BLaER1 treated with 17β-estradiol and CSF1 and Interleukin-3, amounts not matched to agents 10 nM and 100 nM (cell line): ENCODE measurements at regions not wholly inside any gene's neighbourhood (a gene's known extent, or its start where the extent isn't known, plus 50 kb on each side); places are given as distances from the start of the nearest gene placed in this dataset.

Source experiments
- H3K27ac ChIP-seq, 11 experiments: shearing (Covaris generic); formaldehyde crosslinking; 2 replicates each; pipeline ENCODE4 v1.8.1; 2022
- H3K27me3 ChIP-seq, 11 experiments: shearing (Covaris generic); formaldehyde crosslinking; 2 replicates each; pipeline ENCODE4 v1.8.1; 2022
- H3K36me3 ChIP-seq, 11 experiments: shearing (Covaris generic); formaldehyde crosslinking; 2 replicates each; pipeline ENCODE4 v1.8.1; 2022
- H3K4me1 ChIP-seq, 10 experiments: shearing (Covaris generic); formaldehyde crosslinking; 2 replicates each; pipeline ENCODE4 v1.8.1; 2022
- H3K4me2 ChIP-seq, 11 experiments: shearing (Covaris generic); formaldehyde crosslinking; 2 replicates each; pipeline ENCODE4 v1.8.1; 2022
- H3K4me3 ChIP-seq, 10 experiments: shearing (Covaris generic); formaldehyde crosslinking; 2 replicates each; pipeline ENCODE4 v1.8.1; 2022
- H3K9ac ChIP-seq, 11 experiments: shearing (Covaris generic); formaldehyde crosslinking; 2 replicates each; pipeline ENCODE4 v1.8.1; 2022
- H3K9me3 ChIP-seq, 11 experiments: shearing (Covaris generic); formaldehyde crosslinking; replicated peaks in 1 of 11; 2 replicates each; pipeline ENCODE4 v1.8.1; 2022
- H4K20me1 ChIP-seq, 11 experiments: shearing (Covaris generic); formaldehyde crosslinking; 2 replicates each; pipeline ENCODE4 v1.8.1; 2022
- Cebpa-rat ChIP-seq, 11 experiments: shearing (Covaris generic); IDR thresholded peaks; 2 replicates each; pipeline ENCODE4 v1.8.1; 2022

GRCh38 chr9:126113756-126114408, 212.7 kb upstream of the MVB12B start:
- Histone ChIP-seq H3K4me1 (peaks cover 0 to 9% (median 0%) of the 10 kb centered on the region in 10 experiments; a peak in 2 of 20 replicates), H3K4me3 (no peak overlapping the region), H3K9ac (no peak overlapping the region), H3K36me3 (no peaks in the 10 kb centered on the region), H3K9me3 (no peaks in the 10 kb centered on the region), H3K27me3 (no peaks in the 10 kb centered on the region), H4K20me1 (no peaks in the 10 kb centered on the region; a peak in 1 of 22 replicates), H3K4me2 (no peak overlapping the region), H3K27ac (no peak overlapping the region)
- no peak for TF ChIP-seq Cebpa-rat (IDR thresholded peaks at IDR 0.05)

- no peak for TF ChIP-seq Cebpa-rat (IDR thresholded peaks at IDR 0.05)
- H3K4me2 ChIP-seq = no peak overlapping the region
These were observed 212.2 kb upstream of the MVB12B start for GRCh38 chr9:126114409-126114760.

DNA sequence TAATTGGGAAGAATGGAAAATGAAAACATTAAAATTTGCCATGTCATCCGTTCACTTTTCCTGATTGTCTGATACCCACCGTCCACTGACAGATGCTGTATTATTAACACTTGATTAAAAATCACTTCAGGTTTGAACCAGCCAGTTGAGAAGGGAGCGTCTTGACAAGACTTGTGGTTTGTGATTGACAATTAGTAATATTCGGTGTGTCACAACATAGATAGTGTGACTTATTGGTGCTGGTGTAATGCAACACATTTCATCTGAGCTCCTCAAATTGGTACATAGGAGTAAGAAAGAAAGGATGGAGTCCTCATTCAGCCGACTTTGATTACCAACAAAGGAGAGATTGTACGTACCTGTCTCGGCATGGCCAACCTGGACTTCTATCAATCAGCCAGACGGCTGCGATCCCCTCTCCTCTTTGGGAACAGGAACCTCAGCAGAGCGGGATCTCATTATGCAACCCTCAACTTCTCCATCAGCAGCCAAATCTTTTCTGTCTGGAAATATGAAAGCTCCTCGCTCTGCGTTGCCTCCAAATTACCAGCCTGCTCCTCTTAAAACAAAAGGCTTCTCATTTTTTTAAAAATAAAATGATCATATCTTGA, 211.7 kb upstream of the MVB12B start:
- Histone ChIP-seq H3K4me2 (no peak overlapping the region), H3K4me1 (peaks cover 0 to 9% (median 0%) of the 10 kb centered on the region in 10 experiments; a peak in 2 of 20 replicates), H3K27ac (no peak overlapping the region), H3K36me3 (no peaks in the 10 kb centered on the region), H3K4me3 (no peak overlapping the region), H3K9me3 (no peaks in the 10 kb centered on the region), H3K9ac (no peak overlapping the region), H4K20me1 (no peaks in the 10 kb centered on the region; a peak in 1 of 22 replicates), H3K27me3 (no peaks in the 10 kb centered on the region)
- no peak for TF ChIP-seq Cebpa-rat (IDR thresholded peaks at IDR 0.05)

More at GRCh38 chr9:126114409-126114760, 212.2 kb upstream of the MVB12B start:
- Histone ChIP-seq H3K27me3 (no peaks in the 10 kb centered on the region), H4K20me1 (no peaks in the 10 kb centered on the region; a peak in 1 of 22 replicates), H3K27ac (no peak overlapping the region), H3K4me1 (peaks cover 0 to 9% (median 0%) of the 10 kb centered on the region in 10 experiments; a peak in 2 of 20 replicates), H3K9me3 (no peaks in the 10 kb centered on the region), H3K9ac (no peak overlapping the region), H3K36me3 (no peaks in the 10 kb centered on the region), H3K4me3 (no peak overlapping the region)

DNA sequence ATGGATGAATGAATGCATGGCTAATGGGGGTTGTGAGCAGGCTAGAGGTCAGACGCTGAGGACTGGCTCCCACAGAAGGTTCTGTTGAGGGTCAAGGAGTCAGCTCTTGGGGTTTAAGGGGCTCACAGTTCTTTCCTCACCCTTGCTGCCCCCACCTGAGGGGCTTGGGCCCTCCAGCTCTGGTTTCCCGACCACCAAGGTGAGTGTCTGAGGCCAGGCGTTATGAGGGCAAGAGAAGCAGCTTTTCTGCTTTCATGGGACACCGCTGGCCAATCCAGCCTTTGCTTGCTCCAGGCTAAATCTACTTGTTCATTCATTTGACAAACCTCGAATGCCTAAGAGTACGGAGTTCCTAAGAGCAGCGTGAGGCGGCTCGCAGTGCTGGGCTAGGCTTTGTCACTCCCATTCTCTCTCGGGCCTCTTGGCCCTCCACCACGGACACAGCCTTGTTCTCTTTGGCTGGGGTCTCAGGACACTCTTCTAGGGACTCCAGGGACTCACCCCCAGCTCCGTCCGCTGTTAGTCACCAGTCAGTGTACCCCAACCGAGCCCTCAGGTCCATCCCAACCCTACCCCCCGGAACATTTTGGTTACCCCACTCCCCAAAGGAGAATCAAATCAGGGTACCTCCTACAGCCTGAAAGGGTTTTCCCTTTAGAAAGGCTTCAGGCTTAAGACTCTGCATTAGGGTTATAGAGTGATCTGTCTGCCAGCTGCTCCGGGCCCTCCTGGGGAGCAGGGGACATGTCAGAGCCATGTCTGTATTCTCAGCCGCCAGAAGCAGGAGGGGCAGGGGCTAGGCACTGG, 210.1 kb upstream of the MVB12B start:
- Histone ChIP-seq H3K4me1 (no peaks in the 10 kb centered on the region), H3K4me3 (no peak overlapping the region), H4K20me1 (no peaks in the 10 kb centered on the region; a peak in 1 of 22 replicates), H3K36me3 (no peaks in the 10 kb centered on the region; a peak in 1 of 22 replicates), H3K27me3 (no peaks in the 10 kb centered on the region), H3K9ac (no peak overlapping the region), H3K9me3 (no peaks in the 10 kb centered on the region), H3K27ac (no peak overlapping the region), H3K4me2 (no peak overlapping the region)
- TF ChIP-seq Cebpa-rat (IDR thresholded peaks at IDR 0.05) = no peak

- H3K27me3 ChIP-seq = no peaks in the 10 kb centered on the region
These were observed 209.5 kb upstream of the MVB12B start for GRCh38 chr9:126117158-126117425.

DNA sequence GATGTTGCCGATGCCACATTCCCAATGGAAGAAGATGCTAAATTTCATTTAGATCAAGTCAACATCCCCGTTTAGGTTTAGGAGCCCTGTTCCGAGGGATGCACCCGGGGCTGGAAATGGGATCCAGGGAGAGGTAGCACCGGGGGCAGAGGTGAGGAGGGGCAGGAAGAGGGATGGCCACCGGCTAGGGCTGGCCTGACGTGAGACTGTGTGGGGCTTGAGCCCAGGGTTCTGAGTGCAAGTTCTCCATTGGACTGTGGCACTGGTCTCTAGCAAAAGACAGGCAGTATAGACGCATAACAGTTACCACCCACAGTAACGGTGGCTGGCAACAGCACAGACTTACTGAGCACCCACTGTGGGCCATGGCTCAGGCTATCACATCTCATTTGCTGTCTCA, 209.0 kb upstream of the MVB12B start:
- no peak for TF ChIP-seq Cebpa-rat (IDR thresholded peaks at IDR 0.05)
- Histone ChIP-seq H3K36me3 (peaks cover 0 to 9% (median 0%) of the 10 kb centered on the region in 11 experiments; a peak in 7 of 22 replicates), H3K4me2 (no peak overlapping the region), H3K9ac (no peak overlapping the region), H3K27me3 (no peaks in the 10 kb centered on the region), H3K4me3 (no peak overlapping the region), H3K4me1 (no peaks in the 10 kb centered on the region), H3K9me3 (no peaks in the 10 kb centered on the region), H4K20me1 (no peaks in the 10 kb centered on the region; a peak in 1 of 22 replicates), H3K27ac (no peak overlapping the region)

More at GRCh38 chr9:126117158-126117425, 209.5 kb upstream of the MVB12B start:
- no peak overlapping the region for H3K4me2 ChIP-seq
- H3K4me3 ChIP-seq = no peak overlapping the region
- H3K36me3 ChIP-seq = peaks cover 0 to 3% (median 0%) of the 10 kb centered on the region in 11 experiments; a peak in 2 of 22 replicates
- H3K4me1 ChIP-seq = no peaks in the 10 kb centered on the region
- no peak overlapping the region for H3K9ac ChIP-seq
- H3K9me3 ChIP-seq = no peaks in the 10 kb centered on the region
- H3K27ac ChIP-seq = no peak overlapping the region
- TF ChIP-seq Cebpa-rat (IDR thresholded peaks at IDR 0.05) = no peak
- H4K20me1 ChIP-seq = no peaks in the 10 kb centered on the region; a peak in 1 of 22 replicates

DNA sequence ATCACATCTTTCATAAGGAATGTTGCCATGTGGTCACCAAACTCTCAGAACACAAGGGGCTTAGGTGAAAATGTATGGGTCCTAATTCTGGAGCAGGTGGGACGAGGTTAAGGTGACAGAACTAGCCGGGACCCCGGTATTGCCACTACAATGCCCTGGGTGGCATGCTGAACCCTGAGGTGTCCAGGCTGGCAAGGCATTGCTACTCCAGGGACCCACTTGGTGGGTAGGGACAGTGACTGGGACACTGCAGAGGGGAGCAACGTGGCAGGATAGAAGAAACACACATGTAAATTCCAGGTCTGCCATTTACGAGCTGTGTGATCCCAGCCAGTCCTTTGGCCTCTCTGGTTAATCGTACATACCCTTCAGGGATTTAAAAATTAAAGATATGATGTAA, 206.9 kb upstream of the MVB12B start:
- Histone ChIP-seq H4K20me1 (no peaks in the 10 kb centered on the region), H3K4me1 (no peaks in the 10 kb centered on the region), H3K9ac (no peak overlapping the region), H3K27me3 (no peaks in the 10 kb centered on the region), H3K27ac (no peak overlapping the region), H3K9me3 (no peaks in the 10 kb centered on the region), H3K4me3 (no peak overlapping the region), H3K4me2 (no peak overlapping the region), H3K36me3 (peaks cover 0 to 23% (median 5%) of the 10 kb centered on the region in 11 experiments; a peak in 8 of 22 replicates)
- TF ChIP-seq Cebpa-rat (IDR thresholded peaks at IDR 0.05) = no peak

- no peaks in the 10 kb centered on the region for H4K20me1 ChIP-seq
- no peak overlapping the region for H3K27ac ChIP-seq
- no peak overlapping the region for H3K4me2 ChIP-seq
- no peaks in the 10 kb centered on the region for H3K27me3 ChIP-seq
- no peak for TF ChIP-seq Cebpa-rat (IDR thresholded peaks at IDR 0.05)
- peaks cover 0 to 43% (median 12%) of the 10 kb centered on the region in 11 experiments; a peak in 8 of 22 replicates for H3K36me3 ChIP-seq
- no peak overlapping the region for H3K9ac ChIP-seq
- no peaks in the 10 kb centered on the region for H3K9me3 ChIP-seq
- no peak overlapping the region for H3K4me3 ChIP-seq
- H3K4me1 ChIP-seq = no peaks in the 10 kb centered on the region
These were observed 203.6 kb upstream of the MVB12B start for GRCh38 chr9:126122901-126123616.

- H3K27me3 ChIP-seq = no peaks in the 10 kb centered on the region
- H4K20me1 ChIP-seq = no peaks in the 10 kb centered on the region
- H3K4me3 ChIP-seq = no peak overlapping the region
- no peak overlapping the region for H3K4me2 ChIP-seq
- no peak for TF ChIP-seq Cebpa-rat (IDR thresholded peaks at IDR 0.05)
- no peak overlapping the region for H3K9ac ChIP-seq
- no peaks in the 10 kb centered on the region for H3K4me1 ChIP-seq
- no peak overlapping the region for H3K27ac ChIP-seq
- H3K36me3 ChIP-seq = peaks cover 0 to 43% (median 12%) of the 10 kb centered on the region in 11 experiments; a peak in 8 of 22 replicates
- no peaks in the 10 kb centered on the region for H3K9me3 ChIP-seq
These were observed 202.7 kb upstream of the MVB12B start for GRCh38 chr9:126123927-126124326.
